ENCODE measurements at regions not wholly inside any gene's neighbourhood (a gene's known extent, or its start where the extent isn't known, plus 50 kb on each side); places are given as distances from the start of the nearest gene placed in this dataset.

DNA sequence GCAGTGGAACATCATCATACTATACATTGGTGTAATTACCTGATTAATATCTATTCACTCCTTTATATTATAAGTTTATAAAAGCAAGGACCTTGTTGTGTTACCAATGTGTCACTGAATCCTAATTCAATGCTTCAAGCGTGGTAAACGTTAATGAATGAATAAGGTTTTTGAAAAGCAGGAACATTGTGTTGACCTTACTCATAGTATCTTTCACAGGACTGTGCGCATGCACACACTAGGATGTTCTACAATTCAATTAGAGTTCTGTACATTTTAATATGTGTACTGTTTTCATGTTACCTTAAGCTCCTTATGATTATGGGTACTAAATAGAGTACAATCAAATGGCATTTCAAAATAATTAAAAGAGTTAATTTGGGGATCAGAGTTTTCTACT lies 578.5 kb downstream of the BMP2 start:
- H3K27me3 ChIP-seq = no peaks in the 10 kb centered on the region
- H3K9me3 ChIP-seq = no peaks in the 10 kb centered on the region
- no peak for DNase-seq
- no peak for TF ChIP-seq POLR2A (IDR thresholded peaks at IDR 0.05)
- TF ChIP-seq CTCF (IDR thresholded peaks at IDR 0.05) = no peak
- H3K27ac ChIP-seq = no peak overlapping the region
- no peak overlapping the region for H3K4me3 ChIP-seq
- intact Hi-C loops (cut with DNase I; ENCODE audit: low total_unique reads) = no loop called here
- H3K36me3 ChIP-seq = no peaks in the 10 kb centered on the region
- no peaks in the 10 kb centered on the region for H3K4me1 ChIP-seq

- intact Hi-C loops (cut with DNase I; ENCODE audit: low total_unique reads) = no loop called here
- Histone ChIP-seq H3K9me3 (no peaks in the 10 kb centered on the region), H3K27me3 (no peaks in the 10 kb centered on the region), H3K27ac (no peak overlapping the region), H3K36me3 (no peaks in the 10 kb centered on the region), H3K4me3 (no peak overlapping the region), H3K4me1 (no peaks in the 10 kb centered on the region)
- no peak for TF ChIP-seq CTCF (IDR thresholded peaks at IDR 0.05)
- no peak for TF ChIP-seq POLR2A (IDR thresholded peaks at IDR 0.05)
- DNase-seq = no peak
Measured at GRCh38 chr20:7346562-7346961, 579.1 kb downstream of the BMP2 start.

- Histone ChIP-seq H3K27me3 (no peaks in the 10 kb centered on the region), H3K27ac (no peak overlapping the region), H3K4me1 (no peaks in the 10 kb centered on the region), H3K36me3 (no peaks in the 10 kb centered on the region), H3K4me3 (no peak overlapping the region), H3K9me3 (no peaks in the 10 kb centered on the region)
- intact Hi-C loops (cut with DNase I; ENCODE audit: low total_unique reads) = no loop called here
- DNase-seq = no peak
- TF ChIP-seq POLR2A (IDR thresholded peaks at IDR 0.05) (no peak), CTCF (IDR thresholded peaks at IDR 0.05) (no peak)
Measured at GRCh38 chr20:7347409-7347808, 579.9 kb downstream of the BMP2 start.

- intact Hi-C loops (cut with DNase I; ENCODE audit: low total_unique reads) = no loop called here
- H3K4me3 ChIP-seq = no peak overlapping the region
- no peaks in the 10 kb centered on the region for H3K27me3 ChIP-seq
- no peaks in the 10 kb centered on the region for H3K4me1 ChIP-seq
- no peak for TF ChIP-seq CTCF (IDR thresholded peaks at IDR 0.05)
- no peak for TF ChIP-seq POLR2A (IDR thresholded peaks at IDR 0.05)
- no peak overlapping the region for H3K27ac ChIP-seq
- no peak for DNase-seq
- no peaks in the 10 kb centered on the region for H3K9me3 ChIP-seq
- no peaks in the 10 kb centered on the region for H3K36me3 ChIP-seq
Measured at GRCh38 chr20:7348253-7348652, 580.8 kb downstream of the BMP2 start.

- no peak for DNase-seq
- intact Hi-C loops (cut with DNase I; ENCODE audit: low total_unique reads) = no loop called here
Measured at GRCh38 chr20:7352165-7352564, 584.7 kb downstream of the BMP2 start.

More at GRCh38 chr20:7352165-7352564, 584.7 kb downstream of the BMP2 start:
- Histone ChIP-seq H3K36me3 (no peaks in the 10 kb centered on the region), H3K9me3 (no peaks in the 10 kb centered on the region), H3K4me3 (no peak overlapping the region), H3K27me3 (no peaks in the 10 kb centered on the region), H3K27ac (no peak overlapping the region), H3K4me1 (no peaks in the 10 kb centered on the region)
- TF ChIP-seq CTCF (IDR thresholded peaks at IDR 0.05) = no peak
- no peak for TF ChIP-seq POLR2A (IDR thresholded peaks at IDR 0.05)

Data from uterus (tissue), 3 donors.